ENCODE measurements at regions not wholly inside any gene's neighbourhood (a gene's known extent, or its start where the extent isn't known, plus 50 kb on each side); places are given as distances from the start of the nearest gene placed in this dataset.

DNA sequence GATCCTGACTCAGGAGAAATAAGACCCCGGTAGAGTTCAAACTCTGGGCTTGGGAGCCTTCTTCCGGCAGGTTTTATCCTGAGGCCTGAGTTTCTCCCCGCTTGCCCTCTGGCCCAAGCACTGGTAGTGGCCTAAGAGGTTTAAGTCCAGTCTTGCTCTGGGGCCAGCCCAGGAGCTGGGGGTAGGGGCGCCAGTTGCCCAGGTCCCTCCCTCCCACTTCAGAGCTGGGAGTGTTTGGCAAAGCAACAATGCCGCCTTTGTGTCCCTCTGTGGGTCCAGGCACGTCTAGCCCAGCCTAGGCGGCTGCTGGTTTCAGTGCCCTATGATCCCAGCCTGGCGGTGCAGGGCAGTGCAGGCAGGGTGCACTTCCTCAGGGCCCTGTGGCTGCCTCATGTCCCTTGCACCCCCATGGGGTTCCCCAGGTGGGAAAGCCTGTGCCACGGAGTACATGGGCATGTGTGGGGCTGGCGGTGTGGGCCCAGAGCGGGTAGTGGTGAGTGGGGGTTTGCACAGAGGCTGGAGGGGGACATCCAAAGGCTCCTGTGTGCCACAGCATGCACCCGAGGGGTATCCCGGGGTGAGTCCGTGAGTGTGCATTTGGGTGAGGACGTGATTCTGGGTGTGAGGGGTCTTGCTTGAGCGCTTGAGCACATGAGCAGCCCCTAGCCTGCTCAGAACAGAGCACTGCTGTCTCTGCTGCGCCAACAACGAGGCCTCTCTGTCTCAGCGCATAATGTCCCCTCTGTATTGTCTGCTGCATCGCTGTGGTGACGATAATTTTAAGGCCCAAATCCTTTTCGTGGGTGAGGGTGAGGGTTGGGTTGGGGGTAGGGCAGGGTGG lies 61.7 kb upstream of the PSD2 start:
- Histone ChIP-seq H3K36me3 (ENCODE audit: insufficient read depth, low read length) (no peaks in the 10 kb centered on the region), H3K9ac (ENCODE audit: low read depth, low read length) (no peak overlapping the region), H3K4me1 (ENCODE audit: insufficient read depth, low read length) (peaks cover 7% of the 10 kb centered on the region; the same call in 1 of the 2 replicates), H3K9me3 (ENCODE audit: control insufficient read depth, insufficient read depth, low read length) (no peaks in the 10 kb centered on the region)

DNA sequence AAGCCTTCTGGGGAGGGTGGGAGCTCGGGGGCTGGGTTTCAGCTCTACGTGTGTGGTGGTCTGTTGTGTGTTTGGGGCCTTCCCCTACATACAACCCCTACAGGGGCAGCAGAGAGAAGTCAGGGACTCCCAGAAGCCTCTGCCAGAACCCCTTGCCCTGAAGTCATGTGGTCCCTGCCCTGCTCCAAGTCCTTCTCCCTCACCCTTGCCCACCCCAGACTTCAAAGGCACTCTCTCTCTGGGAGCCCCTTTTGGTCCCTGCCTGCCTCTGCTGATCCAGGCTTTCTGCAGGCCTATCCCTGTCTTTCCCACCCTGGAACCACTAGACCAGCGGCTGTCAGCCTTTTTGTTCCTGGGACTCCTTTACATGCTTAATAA lies 61.1 kb upstream of the PSD2 start:
- Histone ChIP-seq H3K9me3 (ENCODE audit: control insufficient read depth, insufficient read depth, low read length) (no peaks in the 10 kb centered on the region), H3K9ac (ENCODE audit: low read depth, low read length) (no peak overlapping the region), H3K4me1 (ENCODE audit: insufficient read depth, low read length) (peaks cover 13% of the 10 kb centered on the region; the same call in 1 of the 2 replicates), H3K36me3 (ENCODE audit: insufficient read depth, low read length) (no peaks in the 10 kb centered on the region)

DNA sequence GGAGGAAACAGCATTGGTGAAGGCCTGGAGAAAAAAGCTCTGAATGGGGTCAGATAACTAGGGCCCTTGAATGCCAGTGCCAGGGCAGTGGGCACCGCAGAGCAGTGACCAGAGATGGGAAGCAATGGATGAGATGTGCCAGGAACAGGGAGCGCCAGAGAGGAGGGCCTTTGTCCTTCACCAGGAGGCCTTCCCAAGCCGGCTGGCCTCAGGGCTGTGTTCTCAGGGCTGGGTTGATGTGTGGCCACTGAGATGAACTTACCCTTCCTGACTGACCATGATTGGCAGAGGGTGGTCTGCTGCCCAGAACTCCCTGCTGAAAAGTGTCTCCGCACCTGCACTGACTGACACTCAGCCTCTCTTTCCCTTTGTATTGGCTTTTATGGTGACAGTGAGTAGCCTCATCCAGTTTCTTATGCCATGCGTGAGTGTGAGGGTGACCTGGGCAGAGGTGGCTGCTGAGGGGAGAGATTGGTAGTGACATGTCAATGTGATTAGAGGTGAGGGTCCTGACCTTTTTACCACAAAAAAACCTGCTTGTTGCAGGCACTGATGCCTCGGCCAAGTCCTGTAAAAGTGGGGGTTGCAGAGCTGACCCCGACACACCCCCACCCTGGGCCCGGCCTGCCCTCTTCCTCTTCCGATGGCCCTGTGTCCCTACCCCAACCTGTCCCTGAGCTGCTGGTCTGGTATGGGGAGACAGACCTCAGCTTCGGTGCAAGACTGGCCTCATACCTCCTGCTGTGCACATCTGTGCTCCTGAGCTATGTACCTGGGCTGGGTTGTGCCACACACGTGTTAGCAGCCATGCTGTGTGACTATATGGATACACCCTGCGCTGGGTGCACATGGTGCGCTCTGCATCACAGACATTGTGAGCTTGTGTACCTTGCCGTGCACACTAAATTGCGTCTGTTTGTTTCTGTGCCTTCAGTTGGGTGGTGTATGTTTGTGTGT lies 57.1 kb upstream of the PSD2 start:
- H3K9ac ChIP-seq (ENCODE audit: low read depth, low read length) = no peak overlapping the region
- no peaks in the 10 kb centered on the region for H3K9me3 ChIP-seq (ENCODE audit: control insufficient read depth, insufficient read depth, low read length)
- H3K36me3 ChIP-seq (ENCODE audit: insufficient read depth, low read length) = no peaks in the 10 kb centered on the region
- peaks cover 29% of the 10 kb centered on the region; the same call in 1 of the 2 replicates for H3K4me1 ChIP-seq (ENCODE audit: insufficient read depth, low read length)

DNA sequence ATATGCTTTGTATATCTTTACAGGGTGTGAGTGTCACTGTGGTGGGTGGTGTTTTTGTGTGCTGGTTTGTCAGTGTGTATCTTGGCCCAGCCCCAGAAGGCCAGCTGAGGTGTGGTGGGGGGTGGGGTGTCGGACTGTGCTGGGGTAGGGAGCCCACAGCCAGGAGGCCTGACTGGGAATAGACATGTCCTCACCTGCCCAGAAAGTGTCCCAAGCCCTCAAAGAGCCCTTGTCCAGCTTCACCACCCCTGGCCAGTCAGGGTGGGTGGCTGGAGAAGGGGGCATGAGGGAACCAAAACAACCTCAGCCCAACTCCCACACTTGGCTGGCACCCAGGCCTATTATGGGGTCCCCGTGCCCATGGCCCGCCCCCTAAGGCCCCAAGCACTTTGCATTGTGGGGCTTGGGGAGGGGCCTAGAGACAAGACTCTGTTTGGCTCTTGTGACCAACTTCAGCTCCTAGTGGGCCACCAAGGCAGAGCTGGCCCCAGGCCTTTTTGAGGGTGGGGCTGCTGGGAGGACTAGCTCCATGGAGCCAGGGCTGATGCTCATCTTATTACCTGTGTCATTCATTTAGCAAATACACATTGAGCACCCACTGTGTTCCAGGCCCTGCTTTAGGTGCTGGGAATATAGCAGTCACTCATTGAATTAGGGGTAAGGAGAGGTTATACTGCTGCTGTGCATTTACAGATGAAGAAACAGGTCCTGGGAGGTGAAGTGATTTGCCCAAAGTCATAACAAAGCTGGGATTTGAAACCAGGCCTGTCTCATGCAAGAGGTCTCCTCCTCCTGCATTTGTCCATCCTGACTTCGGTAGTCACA lies 56.2 kb upstream of the PSD2 start:
- H3K36me3 ChIP-seq (ENCODE audit: insufficient read depth, low read length) = no peaks in the 10 kb centered on the region
- no peak overlapping the region for H3K9ac ChIP-seq (ENCODE audit: low read depth, low read length)
- H3K9me3 ChIP-seq (ENCODE audit: control insufficient read depth, insufficient read depth, low read length) = no peaks in the 10 kb centered on the region
- H3K4me1 ChIP-seq (ENCODE audit: insufficient read depth, low read length) = peaks cover 30% of the 10 kb centered on the region; the same call in 1 of the 2 replicates

DNA sequence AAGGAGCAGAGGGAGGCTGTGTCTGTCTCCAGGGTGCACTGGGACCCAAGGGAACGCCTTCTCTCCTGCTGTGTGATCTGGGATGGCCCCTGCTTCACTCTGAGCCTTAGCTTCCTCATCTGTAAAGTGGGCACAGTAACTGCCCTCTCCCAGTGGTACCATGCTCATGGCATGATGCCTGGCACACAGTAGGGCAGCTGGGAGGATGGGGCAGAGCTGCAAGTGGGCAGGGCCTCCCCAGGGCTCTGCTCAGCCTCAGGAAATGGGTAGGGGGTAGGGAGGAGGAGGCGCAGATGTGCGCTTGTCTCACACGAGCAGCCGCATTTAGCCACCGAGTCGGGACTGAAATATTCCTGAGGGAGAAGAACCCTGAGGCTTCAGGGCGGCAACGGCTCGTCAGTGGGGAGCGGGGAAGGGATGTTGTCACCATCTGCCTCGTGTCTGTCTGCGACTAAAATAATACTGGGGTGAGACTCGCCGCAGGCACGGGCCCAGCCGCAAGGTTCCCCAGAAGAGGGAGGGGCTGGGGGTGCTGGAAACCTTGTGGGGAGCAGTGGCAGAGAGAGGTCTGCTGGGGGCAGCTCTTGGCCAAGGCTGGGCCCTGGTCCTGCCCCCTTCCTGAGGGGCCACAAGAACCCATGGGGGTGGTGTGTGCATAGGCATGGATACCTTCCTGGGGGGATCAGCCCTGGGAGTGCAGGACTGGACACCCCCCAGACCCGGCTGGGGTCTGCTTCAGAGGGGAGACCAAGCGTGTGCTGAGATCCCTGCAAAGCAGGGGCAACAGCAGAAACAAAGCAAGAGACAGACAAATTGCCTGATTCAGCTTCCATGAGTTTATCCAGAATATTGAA lies 55.2 kb upstream of the PSD2 start:
- no peak overlapping the region for H3K9ac ChIP-seq (ENCODE audit: low read depth, low read length)

DNA sequence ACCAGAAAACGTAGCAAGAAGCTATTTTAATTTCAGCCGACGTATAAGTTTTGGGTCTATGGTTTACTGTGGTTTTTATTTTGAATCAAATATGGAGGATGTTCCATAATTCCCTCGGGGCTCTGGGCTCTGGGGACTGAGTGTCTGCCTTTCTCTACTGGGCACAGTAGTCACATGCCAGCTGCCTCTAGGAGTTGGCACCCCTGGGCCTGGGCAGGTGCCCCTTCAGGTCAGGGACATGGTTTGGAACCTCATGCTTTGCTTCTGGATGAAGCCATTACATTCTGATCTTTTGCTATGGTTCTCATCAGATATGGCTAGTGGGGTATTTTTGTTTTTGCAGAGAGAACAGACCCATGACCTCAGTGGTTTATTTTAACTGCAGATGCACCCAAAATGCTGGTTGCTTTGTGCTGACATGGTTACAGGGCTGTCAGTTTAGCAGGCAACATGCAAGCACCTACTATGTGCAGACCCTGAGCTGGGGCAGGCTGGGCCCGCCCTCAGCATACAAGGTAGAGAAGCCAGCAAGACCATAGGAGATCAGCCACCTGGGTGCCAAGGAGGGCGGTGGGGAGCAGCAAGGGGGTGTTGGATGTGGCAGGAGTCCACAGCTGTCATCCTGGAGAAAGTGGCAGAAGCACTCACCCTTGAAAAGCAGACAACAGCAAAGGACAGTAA lies 54.5 kb upstream of the PSD2 start:
- H3K4me1 ChIP-seq (ENCODE audit: insufficient read depth, low read length) = peaks cover 38% of the 10 kb centered on the region
- H3K9me3 ChIP-seq (ENCODE audit: control insufficient read depth, insufficient read depth, low read length) = no peaks in the 10 kb centered on the region
- H3K36me3 ChIP-seq (ENCODE audit: insufficient read depth, low read length) = no peaks in the 10 kb centered on the region
- H3K9ac ChIP-seq (ENCODE audit: low read depth, low read length) = no peak overlapping the region

More for the DNA sequence above, 55.2 kb upstream of the PSD2 start:
- H3K4me1 ChIP-seq (ENCODE audit: insufficient read depth, low read length) = peaks cover 38% of the 10 kb centered on the region
- H3K36me3 ChIP-seq (ENCODE audit: insufficient read depth, low read length) = no peaks in the 10 kb centered on the region
- H3K9me3 ChIP-seq (ENCODE audit: control insufficient read depth, insufficient read depth, low read length) = no peaks in the 10 kb centered on the region

DNA sequence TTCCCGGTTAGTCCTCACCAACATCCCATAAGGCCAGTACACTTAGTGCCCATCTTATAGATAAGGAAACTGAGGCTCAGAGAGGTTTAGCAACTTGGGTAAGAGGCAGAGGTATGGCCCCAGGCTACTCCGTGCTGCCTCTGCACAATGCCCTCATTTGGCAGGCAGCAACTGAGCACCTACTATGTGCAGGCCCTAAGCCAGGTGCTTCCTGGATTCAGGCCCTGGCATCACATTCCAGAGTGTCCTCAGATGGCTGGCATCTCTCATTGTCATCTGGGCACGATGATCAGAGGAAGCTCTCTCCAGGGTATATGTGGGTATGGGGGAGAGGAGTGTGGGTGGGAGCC lies 53.8 kb upstream of the PSD2 start:
- no peaks in the 10 kb centered on the region for H3K9me3 ChIP-seq (ENCODE audit: control insufficient read depth, insufficient read depth, low read length)
- H3K4me1 ChIP-seq (ENCODE audit: insufficient read depth, low read length) = peaks cover 38% of the 10 kb centered on the region
- H3K36me3 ChIP-seq (ENCODE audit: insufficient read depth, low read length) = no peaks in the 10 kb centered on the region
- H3K9ac ChIP-seq (ENCODE audit: low read depth, low read length) = no peak overlapping the region

DNA sequence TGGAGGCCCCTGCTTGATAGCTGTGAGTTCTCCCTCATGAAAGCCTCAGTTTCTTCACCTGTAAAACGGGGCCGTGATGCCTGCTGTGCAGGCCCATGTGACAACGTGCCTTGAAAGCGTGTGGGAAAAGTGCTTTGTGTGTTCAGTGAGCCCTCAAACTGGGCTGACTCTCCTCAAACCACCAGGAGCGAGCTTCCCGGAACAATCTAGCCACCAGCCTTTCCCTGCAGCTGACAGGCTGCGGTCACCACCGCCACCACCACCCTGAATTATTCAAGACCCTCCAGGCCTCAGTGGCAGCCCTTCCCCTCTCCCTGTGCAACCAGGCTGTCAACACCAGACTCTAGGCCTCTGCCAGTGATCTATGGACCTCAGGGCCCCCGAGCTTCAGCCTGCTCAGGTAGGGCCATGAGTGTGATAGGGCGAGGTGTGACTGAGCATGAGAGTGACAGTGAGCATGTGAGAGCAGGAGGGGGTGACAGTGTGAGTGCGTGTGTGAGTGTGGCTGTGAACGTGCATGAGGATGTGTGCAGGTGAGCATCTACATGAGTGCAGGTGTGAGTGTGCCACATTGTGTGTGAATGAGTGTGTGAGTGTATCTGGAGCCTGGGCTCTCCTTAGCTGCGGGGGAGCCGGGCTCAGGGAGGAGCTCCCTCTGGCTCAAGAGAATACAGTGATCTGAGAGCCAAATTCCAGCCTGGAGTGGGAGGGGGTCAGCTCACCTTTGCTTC lies 53.3 kb upstream of the PSD2 start:
- Histone ChIP-seq H3K9ac (ENCODE audit: low read depth, low read length) (no peak overlapping the region), H3K36me3 (ENCODE audit: insufficient read depth, low read length) (no peaks in the 10 kb centered on the region), H3K9me3 (ENCODE audit: control insufficient read depth, insufficient read depth, low read length) (no peaks in the 10 kb centered on the region), H3K4me1 (ENCODE audit: insufficient read depth, low read length) (peaks cover 38% of the 10 kb centered on the region)

DNA sequence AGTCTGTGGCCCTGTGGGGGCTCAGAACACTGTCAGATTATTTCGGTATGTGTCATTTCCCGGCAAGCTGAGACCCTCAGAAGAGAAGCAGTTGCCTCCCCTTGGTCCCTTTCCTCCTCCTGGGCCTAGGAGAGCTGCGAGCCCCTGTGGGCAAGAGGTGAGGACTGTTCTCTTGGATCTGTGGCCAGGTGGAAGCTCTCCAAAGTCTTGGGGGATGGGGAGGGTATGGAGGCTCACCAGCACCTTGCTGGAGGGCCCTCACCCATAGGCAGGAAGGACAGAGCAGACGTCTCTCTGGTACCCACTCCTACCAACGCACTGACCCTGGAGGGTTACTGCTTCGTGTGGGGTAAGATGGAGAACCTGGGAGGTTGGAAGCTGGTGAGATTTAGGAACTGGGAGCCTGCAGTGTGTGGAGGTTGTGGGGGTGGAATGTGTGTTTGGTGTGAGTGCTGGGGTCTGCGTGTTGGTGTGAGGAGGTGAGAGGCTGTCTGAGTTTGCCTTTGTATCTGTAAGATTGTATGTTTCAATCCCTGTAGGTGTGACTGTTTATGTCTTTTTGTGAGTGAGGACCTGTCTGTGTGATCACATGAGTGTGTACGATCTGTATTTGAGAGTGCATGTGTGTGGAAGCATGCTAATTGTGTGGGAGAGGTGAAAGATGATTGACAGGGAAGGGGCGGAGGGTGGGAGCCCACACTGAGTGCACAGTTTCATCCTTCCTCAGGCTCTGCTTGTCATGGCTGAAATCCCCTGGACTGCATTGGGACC lies 52.4 kb upstream of the PSD2 start:
- H3K9me3 ChIP-seq (ENCODE audit: control insufficient read depth, insufficient read depth, low read length) = no peaks in the 10 kb centered on the region
- H3K36me3 ChIP-seq (ENCODE audit: insufficient read depth, low read length) = no peaks in the 10 kb centered on the region
- H3K4me1 ChIP-seq (ENCODE audit: insufficient read depth, low read length) = peaks cover 38% of the 10 kb centered on the region
- no peak overlapping the region for H3K9ac ChIP-seq (ENCODE audit: low read depth, low read length)

DNA sequence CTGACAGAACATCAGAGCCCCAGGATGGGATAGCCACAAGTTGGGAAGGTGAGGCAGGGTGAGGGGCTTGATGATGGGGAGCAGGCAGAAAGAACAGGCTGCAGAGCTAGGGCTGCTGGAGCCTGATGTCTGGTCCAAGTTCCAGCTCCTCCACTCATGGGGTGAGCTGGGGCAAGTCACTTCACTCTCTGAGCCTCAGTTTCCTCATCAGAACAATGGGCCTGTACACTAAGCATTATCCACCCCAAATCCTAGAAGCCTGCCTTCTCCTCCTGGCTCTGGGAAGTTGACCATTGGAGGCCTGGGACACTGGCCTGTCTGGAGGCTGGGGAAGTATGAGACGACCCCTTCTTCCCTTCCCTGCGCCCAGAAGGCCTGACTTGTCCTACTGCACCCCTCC lies 51.8 kb upstream of the PSD2 start:
- Histone ChIP-seq H3K36me3 (ENCODE audit: insufficient read depth, low read length) (no peaks in the 10 kb centered on the region), H3K4me1 (ENCODE audit: insufficient read depth, low read length) (peaks cover 33% of the 10 kb centered on the region), H3K9me3 (ENCODE audit: control insufficient read depth, insufficient read depth, low read length) (no peaks in the 10 kb centered on the region), H3K9ac (ENCODE audit: low read depth, low read length) (no peak overlapping the region)

DNA sequence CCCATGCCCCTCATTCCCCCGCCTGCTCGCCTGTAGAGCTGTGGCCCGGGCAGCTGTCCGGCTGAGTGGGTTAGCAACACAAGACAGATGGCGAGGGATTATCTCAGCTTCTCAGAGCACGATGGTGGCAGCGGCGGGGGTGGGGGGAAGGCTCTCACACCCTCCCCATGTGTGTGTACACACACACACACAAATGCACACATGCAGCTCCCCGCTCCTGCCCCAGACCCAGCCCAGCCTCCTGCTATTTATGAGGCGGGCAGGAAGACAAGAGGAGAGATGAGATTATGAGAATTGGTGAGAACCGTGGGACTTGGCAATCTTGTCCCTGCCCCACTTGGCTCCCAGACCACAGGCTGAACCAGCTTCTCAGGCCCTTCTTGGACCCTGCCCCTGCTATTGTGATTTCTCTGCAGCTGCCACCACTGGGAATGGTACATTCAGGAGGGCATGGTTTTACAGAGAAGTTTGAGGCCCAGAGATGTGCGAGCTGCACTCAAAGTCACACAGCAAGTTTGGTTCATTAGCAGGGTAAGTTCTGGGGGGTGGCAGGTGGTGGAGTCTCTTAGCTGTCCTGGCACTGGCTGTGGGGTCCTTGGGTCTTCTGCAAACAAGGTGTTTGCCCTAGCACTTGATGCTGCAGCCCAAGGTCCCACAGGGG lies 51.0 kb upstream of the PSD2 start:
- Histone ChIP-seq H3K9me3 (ENCODE audit: control insufficient read depth, insufficient read depth, low read length) (no peaks in the 10 kb centered on the region), H3K9ac (ENCODE audit: low read depth, low read length) (no peak overlapping the region), H3K4me1 (ENCODE audit: insufficient read depth, low read length) (peaks cover 33% of the 10 kb centered on the region)

More for the DNA sequence above, 51.0 kb upstream of the PSD2 start:
- no peaks in the 10 kb centered on the region for H3K36me3 ChIP-seq (ENCODE audit: insufficient read depth, low read length)

All from ES-I3 (cell line).